ENCODE measurements at regions not wholly inside any gene's neighbourhood (a gene's known extent, or its start where the extent isn't known, plus 50 kb on each side); places are given as distances from the start of the nearest gene placed in this dataset.
"Not testable (repeated sequence)": the region's sequence is repeated elsewhere in the genome, so short reads cannot be mapped to it uniquely, and the experiment has no call there.

GRCh38 chr16:29137461-29137860, 152.6 kb downstream of the LAT start:
- H3K36me3 ChIP-seq (ENCODE audit: control insufficient read depth, insufficient read depth, low read length); H3K36me3 Mint-ChIP-seq; H3K27me3 Mint-ChIP-seq (ENCODE audit: low read depth in 2 of 2); ATAC-seq; intact Hi-C loops (cut with micrococcal nuclease); DNase-seq; H3K4me3 Mint-ChIP-seq; H3K4me3 ChIP-seq (ENCODE audit: low read length); H3K27me3 ChIP-seq (ENCODE audit: control insufficient read depth, insufficient read depth, low read length); H3K27ac ChIP-seq (ENCODE audit: low read length); H3K9me3 ChIP-seq (ENCODE audit: control insufficient read depth, insufficient read depth, low read length); H3K9me3 Mint-ChIP-seq; H3K27ac Mint-ChIP-seq: not testable (repeated sequence)
- 96% methylated on average over 7 of the region's 7 CpGs for WGBS (ENCODE audit: insufficient coverage)
- H3K4me1 Mint-ChIP-seq, result peaks cover 11 to 18% of the 10 kb centered on the region in 2 donors
- H3K4me1 ChIP-seq (ENCODE audit: control insufficient read depth, insufficient read depth, low read length), result peaks cover 24% of the 10 kb centered on the region

- H3K27me3 ChIP-seq (ENCODE audit: control insufficient read depth, insufficient read depth, low read length); H3K27ac ChIP-seq (ENCODE audit: low read length); H3K36me3 Mint-ChIP-seq; DNase-seq; H3K4me3 Mint-ChIP-seq; ATAC-seq; intact Hi-C loops (cut with micrococcal nuclease); H3K4me3 ChIP-seq (ENCODE audit: low read length); H3K36me3 ChIP-seq (ENCODE audit: control insufficient read depth, insufficient read depth, low read length); H3K9me3 ChIP-seq (ENCODE audit: control insufficient read depth, insufficient read depth, low read length); H3K27me3 Mint-ChIP-seq (ENCODE audit: low read depth in 2 of 2); H3K27ac Mint-ChIP-seq; H3K9me3 Mint-ChIP-seq: not testable (repeated sequence)
- H3K4me1 ChIP-seq (ENCODE audit: control insufficient read depth, insufficient read depth, low read length), result peaks cover 24% of the 10 kb centered on the region
- H3K4me1 Mint-ChIP-seq, result peaks cover 10 to 16% of the 10 kb centered on the region in 2 donors
- 86% methylated on average over 8 of the region's 8 CpGs for WGBS (ENCODE audit: insufficient coverage)
Observed at GRCh38 chr16:29136916-29137315, 152.1 kb downstream of the LAT start.

- H3K36me3 Mint-ChIP-seq; H3K9me3 ChIP-seq (ENCODE audit: control insufficient read depth, insufficient read depth, low read length); H3K27ac ChIP-seq (ENCODE audit: low read length); H3K4me3 ChIP-seq (ENCODE audit: low read length); H3K27me3 ChIP-seq (ENCODE audit: control insufficient read depth, insufficient read depth, low read length); intact Hi-C loops (cut with micrococcal nuclease); H3K9me3 Mint-ChIP-seq; DNase-seq; H3K27me3 Mint-ChIP-seq (ENCODE audit: low read depth in 2 of 2); H3K36me3 ChIP-seq (ENCODE audit: control insufficient read depth, insufficient read depth, low read length): not testable (repeated sequence)
- Mint-ChIP-seq H3K27ac (peak overlapping the region; percentile 75 to 76), H3K4me1 (peaks cover 10 to 16% of the 10 kb centered on the region in 2 donors), H3K4me3 (peak overlapping the region; percentile 68)
- WGBS (ENCODE audit: insufficient coverage), result 66% methylated on average over 4 of the region's 4 CpGs
- peaks cover 24% of the 10 kb centered on the region for H3K4me1 ChIP-seq (ENCODE audit: control insufficient read depth, insufficient read depth, low read length)
- peak in 2 of 3 donors; percentile 64 to 88 for ATAC-seq
Observed at GRCh38 chr16:29136046-29136696, 151.3 kb downstream of the LAT start.

GRCh38 chr16:29135098-29135497, 150.2 kb downstream of the LAT start:
- peaks cover 25% of the 10 kb centered on the region for H3K4me1 ChIP-seq (ENCODE audit: control insufficient read depth, insufficient read depth, low read length)
- Mint-ChIP-seq H3K4me1 (peaks cover 10 to 13% of the 10 kb centered on the region in 2 donors), H3K27ac (peak overlapping the region; percentile 38 to 62)
- H3K36me3 ChIP-seq (ENCODE audit: control insufficient read depth, insufficient read depth, low read length); DNase-seq; H3K27me3 Mint-ChIP-seq (ENCODE audit: low read depth in 2 of 2); ATAC-seq; H3K4me3 Mint-ChIP-seq; H3K4me3 ChIP-seq (ENCODE audit: low read length); H3K27ac ChIP-seq (ENCODE audit: low read length); H3K9me3 ChIP-seq (ENCODE audit: control insufficient read depth, insufficient read depth, low read length); intact Hi-C loops (cut with micrococcal nuclease); H3K36me3 Mint-ChIP-seq; H3K9me3 Mint-ChIP-seq; H3K27me3 ChIP-seq (ENCODE audit: control insufficient read depth, insufficient read depth, low read length): not testable (repeated sequence)
- 96% methylated on average over 5 of the region's 6 CpGs for WGBS (ENCODE audit: insufficient coverage)

- 96% methylated on average over 23 of the region's 25 CpGs for WGBS (ENCODE audit: insufficient coverage)
- ATAC-seq; H3K27ac ChIP-seq (ENCODE audit: low read length); H3K4me3 Mint-ChIP-seq; H3K9me3 ChIP-seq (ENCODE audit: control insufficient read depth, insufficient read depth, low read length); H3K36me3 ChIP-seq (ENCODE audit: control insufficient read depth, insufficient read depth, low read length); H3K9me3 Mint-ChIP-seq; H3K36me3 Mint-ChIP-seq; H3K4me3 ChIP-seq (ENCODE audit: low read length); H3K27me3 Mint-ChIP-seq (ENCODE audit: low read depth in 2 of 2); intact Hi-C loops (cut with micrococcal nuclease); H3K27me3 ChIP-seq (ENCODE audit: control insufficient read depth, insufficient read depth, low read length); DNase-seq: not testable (repeated sequence)
- Mint-ChIP-seq H3K4me1 (peaks cover 10 to 13% of the 10 kb centered on the region in 2 donors), H3K27ac (peak overlapping the region in 1 of 2 donors; percentile 29)
- peaks cover 27% of the 10 kb centered on the region for H3K4me1 ChIP-seq (ENCODE audit: control insufficient read depth, insufficient read depth, low read length)
Observed at GRCh38 chr16:29133681-29134430, 149.0 kb downstream of the LAT start.

- WGBS (ENCODE audit: insufficient coverage), result 97% methylated on average over 8 of the region's 19 CpGs
- H3K9me3 Mint-ChIP-seq; H3K27ac Mint-ChIP-seq; H3K36me3 ChIP-seq (ENCODE audit: control insufficient read depth, insufficient read depth, low read length); H3K4me3 Mint-ChIP-seq; DNase-seq; H3K4me3 ChIP-seq (ENCODE audit: low read length); H3K27me3 ChIP-seq (ENCODE audit: control insufficient read depth, insufficient read depth, low read length); intact Hi-C loops (cut with micrococcal nuclease); H3K36me3 Mint-ChIP-seq; ATAC-seq; H3K9me3 ChIP-seq (ENCODE audit: control insufficient read depth, insufficient read depth, low read length); H3K27ac ChIP-seq (ENCODE audit: low read length); H3K27me3 Mint-ChIP-seq (ENCODE audit: low read depth in 2 of 2): not testable (repeated sequence)
- peaks cover 28% of the 10 kb centered on the region for H3K4me1 ChIP-seq (ENCODE audit: control insufficient read depth, insufficient read depth, low read length)
- H3K4me1 Mint-ChIP-seq, result peaks cover 10 to 13% of the 10 kb centered on the region in 2 donors
Observed at GRCh38 chr16:29132869-29133268, 148.0 kb downstream of the LAT start.

GRCh38 chr16:29132444-29132843, 147.6 kb downstream of the LAT start:
- intact Hi-C loops (cut with micrococcal nuclease); H3K4me3 Mint-ChIP-seq; ATAC-seq; H3K27me3 ChIP-seq (ENCODE audit: control insufficient read depth, insufficient read depth, low read length); H3K9me3 ChIP-seq (ENCODE audit: control insufficient read depth, insufficient read depth, low read length); H3K27me3 Mint-ChIP-seq (ENCODE audit: low read depth in 2 of 2); DNase-seq; H3K4me3 ChIP-seq (ENCODE audit: low read length); H3K27ac ChIP-seq (ENCODE audit: low read length); H3K36me3 ChIP-seq (ENCODE audit: control insufficient read depth, insufficient read depth, low read length); H3K9me3 Mint-ChIP-seq; H3K36me3 Mint-ChIP-seq; H3K27ac Mint-ChIP-seq: not testable (repeated sequence)
- H3K4me1 ChIP-seq (ENCODE audit: control insufficient read depth, insufficient read depth, low read length), result peaks cover 32% of the 10 kb centered on the region
- peaks cover 10 to 13% of the 10 kb centered on the region in 2 donors for H3K4me1 Mint-ChIP-seq
- 91% methylated on average over 14 of the region's 14 CpGs for WGBS (ENCODE audit: insufficient coverage)
